ENCODE measurements at regions not wholly inside any gene's neighbourhood (a gene's known extent, or its start where the extent isn't known, plus 50 kb on each side); places are given as distances from the start of the nearest gene placed in this dataset.

DNA sequence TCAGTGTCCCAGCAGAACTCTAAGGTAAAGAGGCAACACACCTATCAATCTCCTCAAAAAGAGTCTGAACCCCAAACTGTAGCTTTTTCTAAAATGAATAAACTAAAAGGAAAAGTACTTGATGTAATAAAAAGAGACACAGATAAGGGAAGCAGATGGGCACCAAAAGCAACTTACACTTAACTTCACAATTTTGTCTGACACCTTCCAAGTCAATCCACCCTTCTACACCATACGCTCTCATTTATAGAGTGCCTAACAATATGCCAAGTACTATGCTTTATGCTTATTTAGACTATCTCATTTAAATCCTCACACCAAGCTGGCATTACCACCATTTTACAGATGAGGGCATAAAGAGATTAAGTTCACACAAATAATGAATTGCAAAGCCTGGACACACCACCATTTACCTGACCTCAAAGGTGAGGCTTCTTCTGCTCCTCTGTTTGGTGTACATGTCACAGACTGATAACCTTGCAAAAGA, 90.6 kb upstream of the DST start:
- TF ChIP-seq, protein P1, sequence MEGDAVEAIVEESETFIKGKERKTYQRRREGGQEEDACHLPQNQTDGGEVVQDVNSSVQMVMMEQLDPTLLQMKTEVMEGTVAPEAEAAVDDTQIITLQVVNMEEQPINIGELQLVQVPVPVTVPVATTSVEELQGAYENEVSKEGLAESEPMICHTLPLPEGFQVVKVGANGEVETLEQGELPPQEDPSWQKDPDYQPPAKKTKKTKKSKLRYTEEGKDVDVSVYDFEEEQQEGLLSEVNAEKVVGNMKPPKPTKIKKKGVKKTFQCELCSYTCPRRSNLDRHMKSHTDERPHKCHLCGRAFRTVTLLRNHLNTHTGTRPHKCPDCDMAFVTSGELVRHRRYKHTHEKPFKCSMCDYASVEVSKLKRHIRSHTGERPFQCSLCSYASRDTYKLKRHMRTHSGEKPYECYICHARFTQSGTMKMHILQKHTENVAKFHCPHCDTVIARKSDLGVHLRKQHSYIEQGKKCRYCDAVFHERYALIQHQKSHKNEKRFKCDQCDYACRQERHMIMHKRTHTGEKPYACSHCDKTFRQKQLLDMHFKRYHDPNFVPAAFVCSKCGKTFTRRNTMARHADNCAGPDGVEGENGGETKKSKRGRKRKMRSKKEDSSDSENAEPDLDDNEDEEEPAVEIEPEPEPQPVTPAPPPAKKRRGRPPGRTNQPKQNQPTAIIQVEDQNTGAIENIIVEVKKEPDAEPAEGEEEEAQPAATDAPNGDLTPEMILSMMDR (IDR thresholded peaks at IDR 0.05; ENCODE audit: insufficient read depth, low read length, poor library complexity, severe bottlenecking): no peak
- TF ChIP-seq EZH2phosphoT487 (conservative IDR thresholded peaks at IDR 0.05; ENCODE audit: low read length): no peak
